Parathyroid adenoma (tissue), 2 donors: ENCODE measurements at regions not wholly inside any gene's neighbourhood (a gene's known extent, or its start where the extent isn't known, plus 50 kb on each side); places are given as distances from the start of the nearest gene placed in this dataset.

Experiments
- H2AFZ ChIP-seq: fragments of 300-600 bp; sonication (generic); one replicate; pipeline ENCODE4 v1.7.0; 2017; ENCODE audit warnings: antibody characterized with exemption, mild to moderate bottlenecking
- H3K27ac ChIP-seq: fragments of 300-600 bp; sonication (generic); one replicate; pipeline ENCODE4 v1.7.0; 2017
- H3K27me3 ChIP-seq: fragments of 300-600 bp; sonication (generic); one replicate; pipeline ENCODE4 v1.7.0; 2017; ENCODE audit warnings: low read length; ENCODE audit not compliant: control insufficient read depth, insufficient read depth
- H3K36me3 ChIP-seq: fragments of 300-600 bp; sonication (generic); one replicate; pipeline ENCODE4 v1.7.0; 2017; ENCODE audit warnings: low read length; ENCODE audit not compliant: control insufficient read depth, insufficient read depth
- H3K4me1 ChIP-seq: fragments of 300-600 bp; sonication (generic); one replicate; pipeline ENCODE4 v1.7.0; 2017; ENCODE audit warnings: control low read depth
- H3K4me2 ChIP-seq: fragments of 300-600 bp; sonication (generic); one replicate; pipeline ENCODE4 v1.7.0; 2017; ENCODE audit warnings: low read length
- H3K4me3 ChIP-seq: fragments of 300-600 bp; sonication (generic); one replicate; pipeline ENCODE4 v1.7.0; 2017; ENCODE audit warnings: low read depth, low read length
- H3K79me2 ChIP-seq: fragments of 300-600 bp; sonication (generic); one replicate; pipeline ENCODE4 v1.7.0; 2017; ENCODE audit warnings: control low read depth
- H3K9ac ChIP-seq: fragments of 300-600 bp; sonication (generic); one replicate; pipeline ENCODE4 v1.7.0; 2017; ENCODE audit warnings: mild to moderate bottlenecking
- H3K9me3 ChIP-seq: fragments of 300-600 bp; sonication (generic); one replicate; pipeline ENCODE4 v1.7.0; 2017; ENCODE audit warnings: low read length; ENCODE audit not compliant: control insufficient read depth
- TF ChIP-seq, protein P1 (sequence below): fragments of 300-600 bp; sonication (generic); IDR thresholded peaks from one replicate; pipeline ENCODE4 v1.7.0; 2017; ENCODE audit warnings: antibody characterized with exemption, mild to moderate bottlenecking
- donor health status: primary hyperparathyroidism.

DNA sequence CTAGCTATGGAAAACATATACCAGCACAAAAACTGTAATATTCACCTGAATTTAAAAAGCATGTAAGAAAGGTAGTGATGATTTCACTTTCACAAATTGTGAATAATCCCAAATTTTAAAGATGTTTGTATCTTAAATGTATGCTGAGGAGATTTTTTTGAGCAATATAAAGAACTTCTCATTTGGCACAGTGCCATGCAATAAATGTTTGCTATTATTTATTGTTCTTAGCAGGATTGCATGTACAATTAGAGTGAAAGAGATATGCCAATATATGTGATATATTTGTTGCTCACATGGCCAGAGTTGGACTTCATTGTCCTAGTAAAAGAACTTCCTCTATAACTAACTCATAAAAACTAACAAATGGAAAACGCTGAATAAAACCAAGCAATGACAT is 895.1 kb upstream of the KCND2 start:
- Histone ChIP-seq H2AFZ (no peak overlapping the region), H3K4me3 (no peak overlapping the region), H3K36me3 (no peaks in the 10 kb centered on the region), H3K9ac (no peak overlapping the region), H3K9me3 (no peaks in the 10 kb centered on the region), H3K4me2 (no peak overlapping the region), H3K27ac (no peak overlapping the region), H3K4me1 (no peaks in the 10 kb centered on the region), H3K79me2 (no peaks in the 10 kb centered on the region), H3K27me3 (no peaks in the 10 kb centered on the region)
- TF ChIP-seq, protein P1, sequence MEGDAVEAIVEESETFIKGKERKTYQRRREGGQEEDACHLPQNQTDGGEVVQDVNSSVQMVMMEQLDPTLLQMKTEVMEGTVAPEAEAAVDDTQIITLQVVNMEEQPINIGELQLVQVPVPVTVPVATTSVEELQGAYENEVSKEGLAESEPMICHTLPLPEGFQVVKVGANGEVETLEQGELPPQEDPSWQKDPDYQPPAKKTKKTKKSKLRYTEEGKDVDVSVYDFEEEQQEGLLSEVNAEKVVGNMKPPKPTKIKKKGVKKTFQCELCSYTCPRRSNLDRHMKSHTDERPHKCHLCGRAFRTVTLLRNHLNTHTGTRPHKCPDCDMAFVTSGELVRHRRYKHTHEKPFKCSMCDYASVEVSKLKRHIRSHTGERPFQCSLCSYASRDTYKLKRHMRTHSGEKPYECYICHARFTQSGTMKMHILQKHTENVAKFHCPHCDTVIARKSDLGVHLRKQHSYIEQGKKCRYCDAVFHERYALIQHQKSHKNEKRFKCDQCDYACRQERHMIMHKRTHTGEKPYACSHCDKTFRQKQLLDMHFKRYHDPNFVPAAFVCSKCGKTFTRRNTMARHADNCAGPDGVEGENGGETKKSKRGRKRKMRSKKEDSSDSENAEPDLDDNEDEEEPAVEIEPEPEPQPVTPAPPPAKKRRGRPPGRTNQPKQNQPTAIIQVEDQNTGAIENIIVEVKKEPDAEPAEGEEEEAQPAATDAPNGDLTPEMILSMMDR: no peak

DNA sequence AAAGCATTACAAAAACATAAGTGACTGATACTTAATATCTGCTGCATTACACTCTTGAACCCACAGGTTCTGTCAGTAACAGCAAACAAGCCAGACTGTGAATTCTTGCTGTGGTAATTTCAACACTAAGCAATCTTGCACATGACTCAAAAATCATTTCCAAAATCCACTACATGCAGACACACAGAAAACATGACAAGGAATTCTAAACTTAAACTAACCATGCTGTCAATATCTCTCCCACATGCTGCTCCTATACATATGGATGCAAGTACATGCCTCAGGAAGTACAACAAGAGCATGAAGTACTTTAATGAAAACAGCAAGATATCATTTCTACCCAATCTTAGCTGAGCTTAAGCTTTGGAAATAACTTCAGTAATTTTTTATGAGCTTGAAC is 890.2 kb upstream of the KCND2 start:
- TF ChIP-seq, protein P1: no peak
- Histone ChIP-seq H3K4me2 (no peak overlapping the region), H2AFZ (no peak overlapping the region), H3K4me1 (no peaks in the 10 kb centered on the region), H3K9ac (no peak overlapping the region), H3K4me3 (no peak overlapping the region), H3K27me3 (no peaks in the 10 kb centered on the region), H3K27ac (no peak overlapping the region), H3K36me3 (no peaks in the 10 kb centered on the region), H3K9me3 (no peaks in the 10 kb centered on the region), H3K79me2 (no peaks in the 10 kb centered on the region)

DNA sequence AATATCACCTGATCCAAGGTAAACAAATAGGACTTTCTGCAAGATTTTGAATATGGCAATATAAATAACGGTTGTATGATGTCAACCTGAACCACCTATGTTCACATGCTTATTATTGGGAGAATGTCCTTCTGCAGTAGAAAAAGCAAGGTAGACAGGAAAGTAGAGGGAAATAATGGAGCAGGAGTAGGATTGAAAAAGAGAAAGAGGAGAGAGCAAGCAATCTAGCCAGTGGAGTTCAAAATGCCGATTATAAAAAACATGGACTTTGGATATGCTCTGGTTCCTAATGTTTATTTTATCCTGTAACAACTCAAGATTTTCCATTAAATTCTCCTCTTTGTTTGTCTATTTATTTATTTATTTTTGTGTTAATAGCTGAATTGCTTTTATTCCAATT is 878.0 kb upstream of the KCND2 start:
- Histone ChIP-seq H3K79me2 (no peaks in the 10 kb centered on the region), H3K9me3 (no peaks in the 10 kb centered on the region), H3K4me3 (no peak overlapping the region), H3K9ac (no peak overlapping the region), H3K4me2 (no peak overlapping the region), H3K27me3 (no peaks in the 10 kb centered on the region), H2AFZ (no peak overlapping the region), H3K36me3 (no peaks in the 10 kb centered on the region), H3K4me1 (no peaks in the 10 kb centered on the region), H3K27ac (no peak overlapping the region)
- TF ChIP-seq, protein P1: no peak

DNA sequence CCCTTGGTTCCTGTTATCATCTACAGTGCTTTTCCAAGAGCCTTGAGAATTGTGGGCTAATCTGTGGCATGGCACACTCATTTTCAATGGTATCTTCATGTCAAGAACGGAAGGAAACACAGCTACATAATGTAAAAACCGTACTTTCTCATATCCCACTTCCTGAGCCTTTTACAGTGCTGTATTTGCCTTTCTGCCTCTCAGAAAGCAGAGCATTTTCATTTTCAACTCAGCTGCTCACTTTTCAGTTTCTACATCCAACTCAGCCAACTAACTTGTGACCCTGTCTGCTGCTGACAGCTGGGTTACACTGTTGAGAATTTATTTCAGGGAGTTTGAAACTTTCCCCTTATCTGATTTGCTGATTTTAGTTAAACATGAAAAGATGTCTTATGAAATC is 875.8 kb upstream of the KCND2 start:
- TF ChIP-seq, protein P1: no peak
- Histone ChIP-seq H3K79me2 (no peaks in the 10 kb centered on the region), H3K36me3 (no peaks in the 10 kb centered on the region), H3K9ac (no peak overlapping the region), H2AFZ (no peak overlapping the region), H3K9me3 (no peaks in the 10 kb centered on the region), H3K4me2 (no peak overlapping the region), H3K4me3 (no peak overlapping the region), H3K4me1 (no peaks in the 10 kb centered on the region), H3K27me3 (no peaks in the 10 kb centered on the region), H3K27ac (no peak overlapping the region)

DNA sequence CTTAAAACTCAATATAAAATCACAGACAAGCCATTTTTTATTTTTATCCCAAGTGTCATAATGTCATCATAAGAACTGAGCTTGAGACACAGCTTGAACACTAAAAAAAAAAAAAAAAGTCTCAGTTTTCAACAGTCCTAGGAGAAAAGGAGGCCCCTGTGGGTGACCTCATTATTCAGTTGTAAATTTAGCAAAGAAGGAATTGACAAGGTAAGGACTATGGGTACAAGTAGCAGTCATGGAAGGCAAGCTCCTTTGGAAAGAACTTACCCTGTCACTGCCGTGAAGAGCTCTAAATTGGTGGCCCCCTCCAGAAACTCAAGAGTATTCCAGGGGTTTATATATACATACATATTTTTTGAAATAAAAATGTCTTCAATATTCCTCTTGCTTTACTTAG is 864.4 kb upstream of the KCND2 start:
- H3K4me3 ChIP-seq: no peak overlapping the region
- no peaks in the 10 kb centered on the region for H3K9me3 ChIP-seq
- no peaks in the 10 kb centered on the region for H3K79me2 ChIP-seq
- no peaks in the 10 kb centered on the region for H3K36me3 ChIP-seq
- no peaks in the 10 kb centered on the region for H3K4me1 ChIP-seq
- no peak overlapping the region for H3K27ac ChIP-seq
- H3K27me3 ChIP-seq: no peaks in the 10 kb centered on the region
- no peak overlapping the region for H2AFZ ChIP-seq
- H3K4me2 ChIP-seq: no peak overlapping the region
- no peak overlapping the region for H3K9ac ChIP-seq
- TF ChIP-seq, protein P1: no peak
